ENCODE measurements at regions not wholly inside any gene's neighbourhood (a gene's known extent, or its start where the extent isn't known, plus 50 kb on each side); places are given as distances from the start of the nearest gene placed in this dataset.

DNA sequence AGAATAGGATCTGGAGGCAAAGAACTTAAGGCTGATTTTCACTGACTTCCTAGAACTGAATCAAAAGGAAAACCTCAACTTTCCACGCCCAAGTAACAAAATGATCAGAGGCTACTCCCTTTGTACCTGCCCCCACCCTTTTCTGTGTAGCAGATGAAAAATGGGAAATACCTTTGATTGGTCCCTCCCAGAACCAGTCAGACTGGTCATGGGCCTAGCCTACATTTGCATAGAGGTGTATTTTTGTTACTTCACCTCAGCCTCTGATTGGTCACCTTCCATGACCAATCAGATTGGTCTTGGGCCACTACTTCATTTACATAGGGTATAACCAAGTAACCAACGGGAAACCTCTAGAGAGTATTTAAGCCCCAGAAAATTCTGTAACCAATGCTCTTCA lies 1553.5 kb upstream of the C9orf72 start:
- Histone ChIP-seq H3K4me2 (ENCODE audit: low read length) (no peak overlapping the region), H3K4me3 (ENCODE audit: low read depth, low read length, poor library complexity, severe bottlenecking) (no peak overlapping the region), H3K9ac (ENCODE audit: low read length) (no peak overlapping the region), H2AFZ (ENCODE audit: low read length) (no peak overlapping the region), H3K9me3 (ENCODE audit: low read length) (peaks cover 21% of the 10 kb centered on the region), H3K9me2 (ENCODE audit: low read depth, low read length) (no peaks in the 10 kb centered on the region), H3K27me3 (ENCODE audit: insufficient read depth, low read length) (no peaks in the 10 kb centered on the region), H3F3A (ENCODE audit: insufficient read depth, low read length) (no peaks in the 10 kb centered on the region), H3K27ac (ENCODE audit: low read depth, low read length, poor library complexity, severe bottlenecking) (no peak overlapping the region), H4K20me1 (ENCODE audit: insufficient read depth, low read length) (no peaks in the 10 kb centered on the region), H3K36me3 (ENCODE audit: insufficient read depth, low read length) (no peaks in the 10 kb centered on the region), H3K79me2 (ENCODE audit: insufficient read depth, low read length) (no peaks in the 10 kb centered on the region), H3K4me1 (ENCODE audit: insufficient read depth, low read length, severe bottlenecking) (no peaks in the 10 kb centered on the region)
- TF ChIP-seq, protein P1, sequence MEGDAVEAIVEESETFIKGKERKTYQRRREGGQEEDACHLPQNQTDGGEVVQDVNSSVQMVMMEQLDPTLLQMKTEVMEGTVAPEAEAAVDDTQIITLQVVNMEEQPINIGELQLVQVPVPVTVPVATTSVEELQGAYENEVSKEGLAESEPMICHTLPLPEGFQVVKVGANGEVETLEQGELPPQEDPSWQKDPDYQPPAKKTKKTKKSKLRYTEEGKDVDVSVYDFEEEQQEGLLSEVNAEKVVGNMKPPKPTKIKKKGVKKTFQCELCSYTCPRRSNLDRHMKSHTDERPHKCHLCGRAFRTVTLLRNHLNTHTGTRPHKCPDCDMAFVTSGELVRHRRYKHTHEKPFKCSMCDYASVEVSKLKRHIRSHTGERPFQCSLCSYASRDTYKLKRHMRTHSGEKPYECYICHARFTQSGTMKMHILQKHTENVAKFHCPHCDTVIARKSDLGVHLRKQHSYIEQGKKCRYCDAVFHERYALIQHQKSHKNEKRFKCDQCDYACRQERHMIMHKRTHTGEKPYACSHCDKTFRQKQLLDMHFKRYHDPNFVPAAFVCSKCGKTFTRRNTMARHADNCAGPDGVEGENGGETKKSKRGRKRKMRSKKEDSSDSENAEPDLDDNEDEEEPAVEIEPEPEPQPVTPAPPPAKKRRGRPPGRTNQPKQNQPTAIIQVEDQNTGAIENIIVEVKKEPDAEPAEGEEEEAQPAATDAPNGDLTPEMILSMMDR (IDR thresholded peaks at IDR 0.05; ENCODE audit: low read length), result no peak
- TF ChIP-seq EZH2 (IDR thresholded peaks at IDR 0.05; ENCODE audit: borderline replicate concordance, low read length), result no peak

DNA sequence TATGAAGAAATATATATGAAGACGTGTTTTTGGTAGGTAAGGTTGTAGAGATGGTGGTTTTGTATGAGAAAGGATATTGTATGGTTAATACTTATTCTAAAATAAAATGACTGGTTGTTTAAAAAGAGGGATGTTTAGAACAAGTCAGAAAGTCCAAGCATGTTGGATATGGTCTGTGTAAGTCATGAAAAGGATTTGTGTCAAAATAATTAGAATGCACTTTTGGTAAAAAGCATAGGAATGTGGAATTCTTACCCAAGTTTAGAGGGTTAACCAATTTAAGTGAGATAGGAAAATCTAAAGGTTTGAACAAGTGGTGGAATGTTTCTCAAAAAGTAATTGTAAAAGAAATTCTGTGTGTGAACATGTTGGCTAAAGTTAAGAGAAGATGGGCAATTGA lies 1556.5 kb upstream of the C9orf72 start:
- no peak overlapping the region for H3K27ac ChIP-seq (ENCODE audit: low read depth, low read length, poor library complexity, severe bottlenecking)
- no peaks in the 10 kb centered on the region for H3K4me1 ChIP-seq (ENCODE audit: insufficient read depth, low read length, severe bottlenecking)
- no peaks in the 10 kb centered on the region for H3K36me3 ChIP-seq (ENCODE audit: insufficient read depth, low read length)
- H3K9ac ChIP-seq (ENCODE audit: low read length), result no peak overlapping the region
- H3K27me3 ChIP-seq (ENCODE audit: insufficient read depth, low read length), result no peaks in the 10 kb centered on the region
- H3K4me3 ChIP-seq (ENCODE audit: low read depth, low read length, poor library complexity, severe bottlenecking), result no peak overlapping the region
- no peaks in the 10 kb centered on the region for H3K79me2 ChIP-seq (ENCODE audit: insufficient read depth, low read length)
- H4K20me1 ChIP-seq (ENCODE audit: insufficient read depth, low read length), result no peaks in the 10 kb centered on the region
- no peaks in the 10 kb centered on the region for H3K9me2 ChIP-seq (ENCODE audit: low read depth, low read length)
- TF ChIP-seq EZH2 (IDR thresholded peaks at IDR 0.05; ENCODE audit: borderline replicate concordance, low read length), result no peak
- TF ChIP-seq, protein P1 (IDR thresholded peaks at IDR 0.05; ENCODE audit: low read length), result no peak
- H3K9me3 ChIP-seq (ENCODE audit: low read length), result peaks cover 21% of the 10 kb centered on the region
- H3F3A ChIP-seq (ENCODE audit: insufficient read depth, low read length), result no peaks in the 10 kb centered on the region
- H3K4me2 ChIP-seq (ENCODE audit: low read length), result no peak overlapping the region
- no peak overlapping the region for H2AFZ ChIP-seq (ENCODE audit: low read length)

DNA sequence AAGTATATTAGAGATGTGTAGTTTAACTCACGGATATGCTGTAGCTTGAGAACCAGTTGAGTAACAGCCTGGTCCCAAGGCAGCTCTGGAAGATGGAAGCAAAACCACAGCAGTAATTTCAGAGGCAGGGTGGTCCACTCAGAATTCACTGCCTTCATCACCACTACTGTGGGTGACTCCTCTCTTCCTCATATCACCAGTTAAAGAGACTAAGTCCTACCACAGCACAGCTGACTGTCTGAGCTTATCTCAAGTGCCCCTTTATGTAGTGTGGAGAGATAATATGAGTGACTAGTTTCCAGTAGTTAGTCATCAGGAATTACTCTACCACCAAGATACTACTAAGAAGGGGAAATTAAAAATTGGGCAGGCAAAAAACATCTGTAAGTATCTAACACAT lies 1571.2 kb upstream of the C9orf72 start:
- Histone ChIP-seq H3K9ac (ENCODE audit: low read length) (no peak overlapping the region), H3K9me3 (ENCODE audit: low read length) (peaks cover 5% of the 10 kb centered on the region), H3K4me2 (ENCODE audit: low read length) (no peak overlapping the region), H3K9me2 (ENCODE audit: low read depth, low read length) (no peaks in the 10 kb centered on the region), H3F3A (ENCODE audit: insufficient read depth, low read length) (no peaks in the 10 kb centered on the region), H3K27ac (ENCODE audit: low read depth, low read length, poor library complexity, severe bottlenecking) (no peak overlapping the region), H3K36me3 (ENCODE audit: insufficient read depth, low read length) (no peaks in the 10 kb centered on the region), H2AFZ (ENCODE audit: low read length) (0 out of 2 replicates have a peak overlapping the region, but pooled peaks have one; percentile 37), H3K27me3 (ENCODE audit: insufficient read depth, low read length) (no peaks in the 10 kb centered on the region), H4K20me1 (ENCODE audit: insufficient read depth, low read length) (no peaks in the 10 kb centered on the region), H3K79me2 (ENCODE audit: insufficient read depth, low read length) (no peaks in the 10 kb centered on the region), H3K4me1 (ENCODE audit: insufficient read depth, low read length, severe bottlenecking) (no peaks in the 10 kb centered on the region), H3K4me3 (ENCODE audit: low read depth, low read length, poor library complexity, severe bottlenecking) (no peak overlapping the region)
- TF ChIP-seq EZH2 (IDR thresholded peaks at IDR 0.05; ENCODE audit: borderline replicate concordance, low read length), result no peak
- TF ChIP-seq, protein P1 (IDR thresholded peaks at IDR 0.05; ENCODE audit: low read length), result no peak
